OCI-LY7 (cell line): ENCODE measurements at regions not wholly inside any gene's neighbourhood (a gene's known extent, or its start where the extent isn't known, plus 50 kb on each side); places are given as distances from the start of the nearest gene placed in this dataset.

Source experiments
- CTCF ChIP-seq: fragments of 200-600 bp; sonication (generic); conservative IDR thresholded peaks from 2 replicates; pipeline ENCODE4 v1.5.1; 2014; ENCODE audit warnings: mild to moderate bottlenecking, antibody characterized with exemption, low read length, moderate library complexity, mixed read lengths
- EZH2phosphoT487 ChIP-seq: fragments of 200-600 bp; sonication (generic); IDR thresholded peaks from 2 replicates; pipeline ENCODE4 v1.6.1; 2018; ENCODE audit warnings: low read depth, borderline replicate concordance, mild to moderate bottlenecking, mixed run types, antibody characterized with exemption, low read length, moderate library complexity, mixed read lengths

- TF ChIP-seq CTCF = no peak
- no peak for TF ChIP-seq EZH2phosphoT487
These were observed 134.7 kb upstream of the VEPH1 start for GRCh38 chr3:157637866-157638265.
